ENCODE measurements at regions not wholly inside any gene's neighbourhood (a gene's known extent, or its start where the extent isn't known, plus 50 kb on each side); places are given as distances from the start of the nearest gene placed in this dataset.

DNA sequence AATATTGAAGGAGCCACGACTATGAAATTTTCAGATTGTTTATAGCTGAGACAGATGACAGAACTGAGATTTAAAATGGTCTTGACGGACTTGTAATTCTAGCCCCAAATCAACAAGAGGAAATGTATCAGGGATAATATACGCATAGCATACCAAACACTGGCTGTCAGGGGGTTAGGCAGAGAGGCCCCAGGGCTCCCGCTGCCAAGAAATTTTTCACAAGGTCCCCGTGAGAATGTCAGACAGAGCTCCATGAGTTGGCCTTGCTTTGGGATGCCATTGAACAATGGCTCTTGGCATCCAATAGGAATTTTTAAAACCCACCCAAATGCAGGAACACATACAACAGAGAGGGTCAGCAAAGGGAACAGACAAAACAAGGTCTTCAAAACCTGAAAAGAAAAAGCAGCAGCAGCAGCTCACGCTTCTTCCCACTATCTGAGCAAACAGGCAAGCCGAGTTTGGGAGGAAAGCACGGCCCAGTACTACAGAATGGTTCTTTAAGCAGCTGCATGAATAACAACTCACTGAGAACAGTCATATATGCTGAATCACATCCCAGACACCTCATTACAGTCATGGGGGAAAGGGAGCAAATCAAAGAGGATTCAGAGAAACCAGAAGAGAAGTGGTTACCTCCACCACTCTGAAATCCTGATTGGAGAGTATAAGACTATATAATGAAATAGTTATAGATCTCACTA, 445.6 kb downstream of the RND3 start:
- DNase-seq: no peak

DNA sequence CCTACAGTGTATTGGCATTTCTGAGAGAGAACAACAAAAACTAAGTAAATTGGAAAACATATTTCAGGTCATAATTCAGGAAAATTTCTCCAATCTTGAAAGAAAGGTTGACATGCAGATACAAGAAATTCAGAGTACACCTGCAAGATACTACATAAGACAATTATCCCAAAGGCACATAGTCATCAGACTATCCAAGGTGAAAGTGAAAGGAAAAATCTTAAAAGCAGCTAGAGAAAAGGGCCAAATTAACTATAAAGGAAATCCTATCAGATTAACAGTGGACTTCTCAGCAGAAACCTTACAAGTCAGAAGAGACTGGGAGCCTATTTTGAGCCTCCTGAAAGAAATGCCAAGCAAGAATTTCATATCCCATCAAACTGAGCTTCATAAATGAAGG, 449.0 kb upstream of the MMADHC start:
- DNase-seq: no peak

DNA sequence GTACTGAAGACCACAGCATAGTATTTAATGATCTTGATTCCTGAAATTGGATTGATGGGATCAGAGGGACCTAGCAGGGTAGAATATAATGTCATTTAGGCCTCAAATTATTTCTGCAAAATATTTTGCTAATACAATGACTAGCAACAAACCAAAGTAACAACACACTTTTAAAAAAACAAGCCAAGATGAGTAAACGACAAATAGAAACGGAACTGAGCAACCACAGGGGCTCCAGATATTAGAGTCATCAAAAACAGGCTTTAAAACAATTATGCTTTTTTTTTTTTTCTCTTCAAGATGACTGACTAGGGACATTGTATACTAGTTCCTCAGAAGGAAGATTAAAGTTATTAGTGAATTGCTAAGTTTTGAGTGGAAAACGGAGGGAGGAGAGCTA, 447.1 kb upstream of the MMADHC start:
- no peak for DNase-seq

DNA sequence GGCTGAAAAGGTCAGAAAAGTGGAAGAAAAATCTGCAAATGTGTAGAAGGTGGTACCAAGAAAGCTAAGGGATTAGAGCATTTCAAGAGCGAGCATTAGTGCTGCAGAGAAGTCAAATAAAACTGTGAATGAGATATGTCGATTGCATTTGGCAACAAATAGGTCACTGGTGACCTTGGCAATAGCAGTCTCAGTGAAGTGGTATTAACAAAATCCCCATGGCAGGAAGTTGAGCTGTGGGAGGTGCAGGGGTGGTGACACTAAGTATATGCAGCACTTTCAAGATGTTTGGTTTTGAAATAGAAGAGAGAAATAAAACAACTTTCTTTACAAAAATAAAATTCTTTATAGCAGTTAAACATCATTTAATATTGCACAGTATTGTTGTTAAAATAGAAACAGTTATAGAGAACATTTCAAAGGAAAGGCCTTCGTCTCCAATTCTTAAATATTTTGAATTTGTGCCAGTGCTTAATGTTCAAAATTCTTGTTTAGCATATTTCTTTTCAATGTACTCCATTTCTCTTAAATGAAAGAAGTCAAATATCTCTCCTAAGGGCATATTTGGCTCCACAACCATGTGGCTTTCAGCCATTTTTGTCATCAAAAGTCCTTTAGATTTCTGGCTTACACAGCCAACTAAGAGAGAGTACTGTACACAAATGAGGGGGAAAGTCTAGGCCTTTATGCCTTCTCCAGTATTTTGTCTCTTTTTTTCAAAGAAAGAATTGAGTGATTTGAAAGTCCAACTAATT, 443.0 kb upstream of the MMADHC start:
- DNase-seq: no peak

DNA sequence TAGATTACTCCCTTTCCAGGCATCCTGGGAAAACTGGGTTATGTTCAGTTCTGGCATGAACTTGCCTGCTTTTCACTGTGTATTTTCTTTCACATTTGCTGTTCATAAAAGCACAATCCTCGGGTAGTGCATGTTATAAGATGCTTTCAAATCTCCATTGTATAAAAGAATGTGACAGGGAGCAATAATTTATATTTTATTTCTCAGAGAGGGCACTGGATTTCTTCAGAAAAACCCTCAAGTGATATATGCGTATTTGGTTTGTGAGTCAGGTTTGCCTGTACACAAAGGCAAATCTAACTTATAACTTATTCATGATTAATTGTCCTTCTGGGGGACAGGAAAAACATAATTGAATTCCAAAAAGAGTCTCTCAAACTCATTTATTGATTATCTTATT, 440.7 kb upstream of the MMADHC start:
- no peak for DNase-seq

DNA sequence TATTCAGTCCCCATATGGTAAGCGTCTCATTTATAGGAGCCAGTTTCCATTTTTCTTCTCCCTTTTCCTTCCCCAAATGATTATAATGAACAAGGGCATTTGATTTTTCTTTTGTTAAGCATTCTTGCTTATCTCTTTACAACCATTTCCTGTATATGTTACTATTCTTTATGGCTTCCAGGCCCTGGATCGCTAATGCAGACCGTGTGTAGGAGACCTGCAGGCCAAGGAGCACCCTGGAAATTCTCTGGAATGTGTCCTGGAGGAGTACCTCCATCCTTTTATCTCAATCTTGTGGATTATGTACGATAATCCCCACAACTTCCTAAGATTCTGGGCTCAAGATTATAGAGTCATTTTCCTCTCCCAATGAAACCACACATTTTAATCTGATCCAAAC, 439.6 kb upstream of the MMADHC start:
- DNase-seq: no peak

DNA sequence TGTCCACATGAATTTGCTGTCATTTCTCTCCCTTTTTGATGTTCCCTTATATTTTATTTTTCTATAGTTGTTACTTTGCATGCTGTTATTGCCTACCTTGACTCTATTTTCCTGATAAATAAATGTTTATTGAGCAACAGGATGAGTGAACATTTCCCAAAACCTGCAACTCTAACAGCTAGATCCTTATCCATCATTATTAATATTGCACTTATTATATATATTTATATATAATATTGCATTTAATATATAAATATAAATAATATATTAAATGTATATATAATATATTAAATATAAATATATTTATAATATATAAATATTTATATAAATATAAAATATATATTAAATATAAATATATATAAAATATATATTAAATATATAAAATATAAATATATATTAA, 436.1 kb upstream of the MMADHC start:
- DNase-seq: no peak

DNA sequence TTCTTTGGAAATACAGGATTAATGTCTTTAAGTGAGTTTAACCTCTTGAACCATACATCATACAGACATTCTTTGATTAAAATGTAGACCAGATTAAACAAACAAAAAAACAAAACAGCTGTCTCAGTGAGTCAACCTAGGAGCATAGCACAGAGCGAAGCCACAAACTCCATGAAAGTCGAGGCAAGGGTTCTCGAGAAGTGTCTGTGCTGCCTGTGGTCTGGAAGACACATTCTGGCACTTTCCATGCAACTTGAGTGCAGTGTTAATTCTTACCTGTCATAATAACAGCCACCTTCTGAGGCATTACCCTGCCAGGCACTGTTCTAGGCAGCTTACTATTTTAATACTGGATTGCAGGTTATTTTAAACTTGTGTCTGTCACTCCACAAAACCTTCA, 435.5 kb upstream of the MMADHC start:
- DNase-seq: no peak

DNA sequence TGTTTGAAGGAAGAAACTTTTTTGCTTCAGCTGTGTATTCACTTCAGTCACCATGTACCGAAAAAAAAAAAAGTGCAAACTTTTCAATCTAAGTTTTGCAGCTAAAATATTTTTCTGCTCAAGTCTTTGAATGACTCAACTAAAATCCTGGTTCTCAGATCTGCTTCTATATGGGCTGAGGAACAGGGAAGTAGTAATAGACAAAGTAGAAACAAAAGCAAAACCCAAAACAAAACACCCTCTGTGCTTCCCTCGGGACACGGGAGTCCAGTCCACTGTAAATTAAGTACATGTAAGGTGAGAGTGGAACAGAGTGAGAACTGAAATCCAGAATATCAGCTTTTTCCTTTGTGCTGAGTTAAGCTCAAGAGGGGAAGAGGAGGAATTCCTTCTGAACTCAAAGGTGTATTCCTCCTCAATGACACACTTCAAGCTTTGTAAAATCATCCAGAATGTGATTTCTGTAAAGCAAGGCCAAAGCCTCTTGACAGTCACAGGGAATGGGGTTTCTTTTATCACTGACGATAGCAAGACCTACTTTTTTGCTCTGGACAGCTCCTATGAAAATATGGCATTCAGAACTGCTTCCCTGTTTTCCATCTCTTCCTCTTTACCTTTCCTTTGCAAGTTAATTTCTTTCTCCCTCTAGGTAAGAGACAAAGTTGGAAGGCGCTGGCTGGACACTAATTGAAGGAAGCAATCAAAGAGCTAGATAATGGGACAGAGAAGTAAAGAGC, 433.5 kb upstream of the MMADHC start:
- no peak for DNase-seq

DNA sequence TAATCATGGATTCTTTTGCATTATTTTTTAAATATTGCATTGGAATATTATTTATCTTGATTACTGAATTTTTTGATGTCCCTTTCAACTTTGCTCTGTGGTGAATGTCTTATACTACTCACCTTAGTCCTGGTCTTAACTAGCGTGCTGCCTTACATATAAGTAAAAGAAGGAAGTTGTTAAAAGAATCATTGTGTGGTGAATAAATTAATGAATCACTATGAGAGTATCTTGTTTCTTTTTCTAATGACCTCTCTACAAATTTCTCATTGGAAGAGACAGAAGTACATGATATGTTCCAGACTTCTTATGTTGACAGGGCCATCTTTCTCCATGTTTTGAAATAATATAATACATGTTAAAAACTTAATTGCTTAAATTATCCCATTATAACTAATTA, 432.6 kb upstream of the MMADHC start:
- no peak for DNase-seq

DNA sequence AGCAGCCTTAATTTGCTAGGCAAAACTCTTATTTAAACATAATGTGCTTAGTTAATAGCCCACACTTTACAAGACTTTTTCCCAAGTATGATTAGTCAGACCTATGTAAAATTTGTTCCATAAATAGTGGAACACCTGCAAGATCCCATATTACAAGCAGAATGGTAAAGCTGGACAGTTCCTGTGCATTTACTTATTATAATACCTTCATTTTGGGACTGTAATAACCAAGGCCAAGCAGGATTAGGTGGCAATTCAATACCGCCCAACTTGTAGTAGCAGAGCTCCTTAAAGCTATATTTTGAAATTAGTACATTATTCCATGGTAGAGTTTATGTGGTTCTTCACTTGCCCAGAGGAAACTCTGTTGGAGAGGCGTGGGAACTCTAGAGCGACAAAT, 431.5 kb upstream of the MMADHC start:
- DNase-seq: no peak

DNA sequence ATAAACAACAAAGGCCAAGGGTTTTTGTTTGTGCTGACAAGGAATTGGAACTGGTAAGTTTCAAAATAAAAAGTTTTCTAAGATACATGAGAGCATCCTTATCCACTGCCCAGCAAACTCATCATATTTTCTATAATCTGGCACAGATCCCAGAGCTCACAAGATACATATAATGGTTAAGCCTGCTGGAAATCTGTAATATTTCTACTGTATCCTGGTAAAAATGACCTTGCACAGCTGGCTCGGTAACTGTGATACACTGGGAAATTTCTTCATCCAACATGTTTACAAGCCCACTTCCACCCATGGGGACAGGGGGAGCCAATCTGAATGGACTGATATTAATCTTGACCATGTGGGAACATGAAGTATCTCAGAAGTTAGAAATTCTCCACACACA, 425.4 kb upstream of the MMADHC start:
- DNase-seq: no peak

DNA sequence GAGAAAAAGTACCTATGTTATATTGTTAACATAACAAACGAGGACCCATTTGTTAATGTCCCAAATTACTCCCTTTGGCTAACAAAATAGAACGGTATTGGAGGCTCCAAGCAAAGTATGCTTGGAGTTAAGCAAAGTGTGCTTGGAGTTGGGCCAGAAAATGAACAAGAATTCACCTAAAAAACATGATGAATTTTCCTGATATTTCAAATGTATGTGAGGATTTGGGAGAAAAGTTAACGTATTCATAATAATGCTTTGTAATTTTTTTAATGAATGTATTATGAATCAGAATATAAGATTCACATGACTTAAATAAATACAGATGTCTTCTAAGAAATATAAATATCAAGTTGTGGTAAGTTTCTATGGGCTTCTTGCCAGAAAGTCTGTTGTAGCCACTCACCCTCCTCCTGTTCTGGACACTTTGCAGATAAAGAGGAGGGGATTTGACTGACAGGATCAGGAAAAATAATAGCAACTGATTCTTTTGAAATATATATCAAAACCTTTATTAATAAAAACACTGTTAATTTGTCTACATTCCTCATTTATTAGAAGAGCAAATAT, 423.7 kb upstream of the MMADHC start:
- no peak for DNase-seq

DNA sequence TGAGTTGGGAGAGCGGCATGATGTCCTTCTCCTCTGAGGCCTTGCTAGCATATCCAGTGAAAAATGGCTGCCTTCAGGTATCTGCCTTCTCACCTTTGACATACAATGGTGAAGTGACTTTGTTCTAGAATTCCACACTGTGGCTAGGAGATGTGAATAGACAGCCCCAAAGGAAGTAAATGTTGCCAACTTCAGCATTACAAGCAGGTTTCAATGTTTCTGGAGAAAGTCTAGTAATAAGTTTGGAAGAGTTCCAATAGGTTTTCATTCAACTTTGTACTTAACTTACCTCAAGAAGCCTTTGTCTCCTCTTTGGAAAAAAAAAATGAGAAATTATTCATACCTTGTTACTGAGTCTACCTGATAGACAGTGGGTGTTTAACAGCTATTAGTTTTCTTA, 421.3 kb upstream of the MMADHC start:
- DNase-seq: no peak

DNA sequence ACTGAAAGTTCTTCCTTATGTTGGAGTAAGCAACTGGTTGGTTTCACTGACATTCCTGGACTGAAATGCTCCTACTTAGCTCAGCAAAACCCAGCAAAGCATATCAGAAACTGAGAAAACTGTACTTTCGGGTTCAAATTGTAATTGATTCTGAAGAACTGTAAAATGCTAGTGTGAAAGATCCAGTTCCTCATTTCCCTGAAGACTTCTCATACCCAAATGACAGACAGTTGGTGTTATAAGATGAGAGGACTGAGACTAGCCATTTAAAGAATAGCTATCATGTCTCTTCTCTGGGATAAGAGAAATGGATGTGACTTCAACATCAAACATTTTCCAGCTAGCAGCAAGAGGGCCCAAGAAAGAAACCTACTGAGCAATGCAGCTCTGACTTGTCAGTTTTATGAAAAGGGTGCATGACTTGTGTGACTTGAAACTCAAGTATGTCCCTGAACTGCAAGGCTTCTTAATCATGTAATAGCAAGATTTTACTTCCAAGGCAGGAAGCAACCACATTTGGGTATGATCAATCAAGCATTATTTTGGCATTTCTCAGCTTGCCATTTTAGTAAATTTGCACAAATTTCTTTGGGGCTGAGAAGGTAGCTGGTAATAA, 420.3 kb upstream of the MMADHC start:
- no peak for DNase-seq

DNA sequence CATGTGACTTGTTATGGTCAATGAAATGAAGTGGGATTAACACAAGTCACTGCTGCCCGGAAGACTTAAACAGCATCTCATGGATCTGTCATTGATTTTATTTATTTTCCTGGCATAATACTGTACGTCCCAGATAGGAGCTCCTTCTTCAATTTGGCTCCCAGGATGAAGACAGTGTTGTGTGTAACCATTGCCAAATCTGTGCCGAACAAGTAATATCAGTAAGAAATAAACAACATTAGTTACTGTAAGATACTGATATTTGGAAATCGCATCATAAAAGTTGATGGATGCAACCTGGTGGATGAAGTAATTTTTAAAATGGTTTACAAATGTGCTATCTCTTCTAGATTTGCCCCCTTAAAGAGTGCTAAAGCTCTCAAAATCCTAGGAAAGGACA, 419.0 kb upstream of the MMADHC start:
- DNase-seq: no peak

DNA sequence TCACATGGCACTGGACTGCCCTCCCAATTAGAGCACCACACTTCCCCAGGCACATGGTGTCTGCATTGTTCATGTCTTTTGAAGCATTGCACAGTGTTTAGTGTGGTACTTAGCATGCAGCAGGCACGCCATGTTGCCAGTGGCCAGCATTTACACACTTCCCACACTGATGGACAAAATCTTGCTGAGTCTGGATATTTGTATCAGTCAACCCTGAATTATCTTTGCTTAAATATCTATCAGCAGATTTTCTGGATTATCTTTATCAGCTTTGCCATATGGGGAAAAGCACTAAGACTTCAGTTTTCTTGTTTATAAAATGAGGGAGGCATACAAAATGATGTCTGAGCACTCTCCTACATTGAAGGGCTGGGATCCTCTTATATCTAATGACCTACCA, 416.0 kb upstream of the MMADHC start:
- no peak for DNase-seq

DNA sequence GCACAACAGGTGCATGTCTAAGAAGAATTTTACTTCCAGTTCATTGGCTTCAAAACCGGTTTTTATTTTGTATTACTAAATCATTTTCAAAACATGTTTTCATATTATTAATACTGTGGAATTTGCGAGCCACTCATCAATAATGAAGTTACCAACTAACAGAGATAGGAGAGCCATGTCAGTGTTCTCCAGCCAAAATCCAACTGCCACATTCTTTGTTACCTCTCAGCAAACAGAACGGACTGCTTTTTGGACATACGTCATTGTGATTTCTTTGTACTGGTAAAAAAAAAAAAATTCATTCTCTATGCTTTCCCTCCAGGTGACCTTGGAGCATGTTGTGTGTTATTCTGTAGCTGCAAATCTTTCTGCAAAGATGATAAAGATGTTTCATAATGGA, 414.2 kb upstream of the MMADHC start:
- no peak for DNase-seq

DNA sequence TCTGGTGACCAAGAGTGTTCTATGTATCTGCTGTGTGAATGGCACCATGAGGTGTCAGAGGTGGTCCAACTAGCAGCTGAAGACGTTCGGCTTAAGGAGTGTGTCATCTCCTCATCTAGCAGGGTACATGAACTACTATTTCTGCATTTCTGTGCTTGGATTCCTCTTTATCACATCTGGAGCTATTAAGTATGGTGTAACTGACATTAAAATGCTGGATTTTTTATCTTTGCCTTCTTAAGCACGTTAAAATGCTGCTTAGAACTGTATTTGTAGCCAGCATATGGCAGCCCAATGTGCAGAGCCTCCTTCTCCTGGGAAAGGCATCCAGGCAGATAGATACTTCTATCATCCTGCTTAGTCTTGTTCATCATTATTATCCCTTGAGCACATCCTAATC, 409.3 kb upstream of the MMADHC start:
- DNase-seq: no peak

DNA sequence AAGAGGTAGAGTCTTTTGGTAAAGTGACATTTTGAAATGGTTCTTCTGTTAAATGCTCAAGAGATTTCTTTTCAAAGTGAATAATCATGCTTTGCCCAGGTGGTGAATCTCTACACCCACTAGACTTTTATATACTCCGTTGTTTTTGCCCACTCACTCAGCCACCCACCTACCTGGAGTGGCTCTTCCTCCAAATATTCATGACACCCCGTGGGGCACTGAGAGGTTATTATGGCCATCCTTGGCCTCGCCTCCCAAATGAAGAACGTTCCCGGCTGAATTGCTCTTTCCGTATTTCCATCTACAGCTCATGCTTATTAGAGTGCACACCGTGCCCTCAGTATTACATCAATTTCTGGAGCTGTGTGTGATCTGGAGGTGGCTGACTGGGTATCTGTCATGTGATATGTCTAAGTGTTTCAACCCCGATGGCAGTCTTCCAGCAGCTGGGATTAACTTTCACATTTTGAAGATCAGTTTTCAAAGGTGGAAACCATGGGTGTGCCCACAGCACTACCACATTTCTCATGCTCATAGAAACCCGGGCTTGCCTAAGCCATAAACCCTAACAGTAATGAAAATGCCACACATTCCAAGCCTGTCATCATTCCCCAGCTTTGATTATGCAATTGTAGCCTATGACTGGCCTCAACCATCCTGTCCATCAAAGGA, 406.6 kb upstream of the MMADHC start:
- peak; percentile 14 for DNase-seq

DNA sequence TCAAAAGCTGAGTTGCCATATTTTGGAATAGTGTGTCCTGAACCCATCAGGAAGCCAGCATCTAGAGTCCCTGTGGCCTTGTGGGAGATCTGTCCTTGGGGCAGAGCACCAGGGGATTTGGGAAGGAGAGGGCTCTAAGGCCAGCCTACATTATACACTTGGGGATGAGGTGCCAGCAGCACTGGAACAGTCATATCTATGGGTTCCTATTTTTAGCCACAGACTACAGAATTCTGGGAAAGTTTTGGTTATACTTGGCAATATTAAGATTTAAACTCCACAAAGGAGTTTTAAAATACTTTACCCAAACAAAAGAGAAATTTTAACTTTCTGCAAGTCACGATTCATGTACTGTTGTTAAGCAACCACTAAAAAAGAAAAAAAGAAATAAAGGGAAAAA, 405.7 kb upstream of the MMADHC start:
- no peak for DNase-seq

DNA sequence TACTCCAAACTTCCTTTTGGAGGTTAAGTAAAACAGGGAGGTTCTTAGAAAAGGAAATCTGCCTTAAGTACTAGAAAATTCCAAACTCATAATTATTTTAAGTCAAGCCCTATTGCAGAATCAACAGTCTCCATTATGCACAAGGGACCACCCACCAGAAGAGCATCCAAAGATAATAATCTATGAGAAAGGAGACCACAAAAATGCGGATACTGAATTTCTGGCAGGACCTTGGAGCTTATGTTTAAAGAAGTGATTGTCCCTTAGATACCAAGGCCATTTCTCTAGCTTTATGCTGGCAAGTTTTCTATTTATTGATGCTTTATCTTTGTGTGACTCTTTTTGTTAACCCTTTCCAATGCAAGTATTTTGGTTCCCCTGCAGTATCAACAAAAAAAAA, 404.0 kb upstream of the MMADHC start:
- DNase-seq: no peak

DNA sequence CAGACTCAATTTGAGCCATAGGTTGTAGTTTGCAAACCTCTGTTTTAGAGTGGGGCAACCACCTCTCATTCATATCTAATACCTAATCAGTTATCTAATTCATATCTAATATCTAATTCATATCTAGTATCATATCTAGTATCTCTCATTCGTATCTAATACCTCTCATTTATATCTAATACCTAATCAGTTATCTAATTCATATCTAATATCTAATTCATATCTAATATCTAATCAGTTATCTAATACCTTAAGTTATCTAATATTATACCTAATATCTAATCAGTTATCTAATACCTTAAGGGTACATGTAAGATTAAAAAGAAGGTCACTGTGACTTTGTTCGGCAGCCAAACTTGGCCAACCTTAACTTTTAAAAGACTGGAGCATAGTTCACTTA, 403.4 kb upstream of the MMADHC start:
- DNase-seq: no peak

Data from NCI-H1436 treated with DMSO at 0.1 percent for 48 hours (cell line).